ENCODE measurements at regions not wholly inside any gene's neighbourhood (a gene's known extent, or its start where the extent isn't known, plus 50 kb on each side); places are given as distances from the start of the nearest gene placed in this dataset.

- Histone ChIP-seq H3K27me3 (no peaks in the 10 kb centered on the region), H3K4me1 (peaks cover 0 to 11% of the 10 kb centered on the region in 2 donors), H3K9me3 (no peaks in the 10 kb centered on the region), H3K4me3 (no peak overlapping the region), H3K36me3 (no peaks in the 10 kb centered on the region), H3K27ac (no peak overlapping the region)
- DNase-seq (ENCODE audit: low spot score), result no peak
- TF ChIP-seq CTCF (IDR thresholded peaks at IDR 0.05), result no peak
Measured at GRCh38 chr9:107875571-107875980, 386.0 kb upstream of the KLF4 start.

GRCh38 chr9:107874591-107875369, 385.2 kb upstream of the KLF4 start:
- no peak overlapping the region for H3K27ac ChIP-seq
- TF ChIP-seq CTCF (IDR thresholded peaks at IDR 0.05), result no peak
- H3K4me3 ChIP-seq, result no peak overlapping the region

GRCh38 chr9:107874137-107874536, 384.6 kb upstream of the KLF4 start:
- Histone ChIP-seq H3K4me3 (no peak overlapping the region), H3K4me1 (peaks cover 0 to 11% of the 10 kb centered on the region in 2 donors), H3K9me3 (no peaks in the 10 kb centered on the region), H3K27ac (no peak overlapping the region), H3K27me3 (no peaks in the 10 kb centered on the region), H3K36me3 (no peaks in the 10 kb centered on the region)
- DNase-seq (ENCODE audit: low spot score), result no peak
- no peak for TF ChIP-seq CTCF (IDR thresholded peaks at IDR 0.05)

More at GRCh38 chr9:107874591-107875369, 385.2 kb upstream of the KLF4 start:
- DNase-seq (ENCODE audit: low spot score), result no peak
- H3K36me3 ChIP-seq, result no peaks in the 10 kb centered on the region
- no peaks in the 10 kb centered on the region for H3K27me3 ChIP-seq
- H3K9me3 ChIP-seq, result no peaks in the 10 kb centered on the region
- peaks cover 0 to 11% of the 10 kb centered on the region in 2 donors for H3K4me1 ChIP-seq

GRCh38 chr9:107872457-107873192, 383.1 kb upstream of the KLF4 start:
- DNase-seq (ENCODE audit: low spot score), result no peak
- Histone ChIP-seq H3K27ac (no peak overlapping the region), H3K9me3 (no peaks in the 10 kb centered on the region), H3K36me3 (no peaks in the 10 kb centered on the region), H3K4me1 (peaks cover 0 to 11% of the 10 kb centered on the region in 2 donors), H3K4me3 (no peak overlapping the region), H3K27me3 (no peaks in the 10 kb centered on the region)
- no peak for TF ChIP-seq CTCF (IDR thresholded peaks at IDR 0.05)

GRCh38 chr9:107870927-107871680, 381.5 kb upstream of the KLF4 start:
- no peak for DNase-seq (ENCODE audit: low spot score)
- Histone ChIP-seq H3K9me3 (no peaks in the 10 kb centered on the region), H3K4me3 (no peak overlapping the region), H3K4me1 (peaks cover 0 to 7% of the 10 kb centered on the region in 2 donors), H3K36me3 (no peaks in the 10 kb centered on the region), H3K27ac (no peak overlapping the region), H3K27me3 (no peaks in the 10 kb centered on the region)
- TF ChIP-seq CTCF (IDR thresholded peaks at IDR 0.05), result no peak
